ENCODE measurements at regions not wholly inside any gene's neighbourhood (a gene's known extent, or its start where the extent isn't known, plus 50 kb on each side); places are given as distances from the start of the nearest gene placed in this dataset.

GRCh38 chr14:61226015-61226654, 55.0 kb downstream of the TMEM30B start:
- peak; percentile 97 for FAIRE-seq
- no peak for DNase-seq (ENCODE audit: low spot score)

- no peak for DNase-seq (ENCODE audit: low spot score)
- peak; percentile 86 for FAIRE-seq
These were observed 55.8 kb downstream of the TMEM30B start for GRCh38 chr14:61225344-61225743.

GRCh38 chr14:61223552-61223951, 57.6 kb downstream of the TMEM30B start:
- no peak for DNase-seq (ENCODE audit: low spot score)
- FAIRE-seq, result peak; percentile 66

- DNase-seq (ENCODE audit: low spot score) (no peak), FAIRE-seq (no peak)
These were observed 58.8 kb downstream of the TMEM30B start for GRCh38 chr14:61222388-61222787.

- FAIRE-seq (no peak), DNase-seq (ENCODE audit: low spot score) (no peak)
These were observed 59.2 kb downstream of the TMEM30B start for GRCh38 chr14:61221906-61222305.

GRCh38 chr14:61219673-61220072, 61.5 kb downstream of the TMEM30B start:
- FAIRE-seq, result no peak

GRCh38 chr14:61219256-61219655, 61.9 kb downstream of the TMEM30B start:
- DNase-seq (ENCODE audit: low spot score) (no peak), FAIRE-seq (no peak)

More at GRCh38 chr14:61219673-61220072, 61.5 kb downstream of the TMEM30B start:
- no peak for DNase-seq (ENCODE audit: low spot score)

GRCh38 chr14:61218767-61219166, 62.4 kb downstream of the TMEM30B start:
- no peak for FAIRE-seq
- DNase-seq (ENCODE audit: low spot score), result no peak

- FAIRE-seq, result peak; percentile 58
- DNase-seq (ENCODE audit: low spot score), result no peak
These were observed 63.0 kb downstream of the TMEM30B start for GRCh38 chr14:61218157-61218556.

- peak; percentile 63 for FAIRE-seq
- DNase-seq (ENCODE audit: low spot score), result no peak
These were observed 63.6 kb downstream of the TMEM30B start for GRCh38 chr14:61217516-61217915.

GRCh38 chr14:61215222-61216020, 65.7 kb downstream of the TMEM30B start:
- FAIRE-seq, result no peak
- no peak for DNase-seq (ENCODE audit: low spot score)

GRCh38 chr14:61213920-61214319, 67.2 kb downstream of the TMEM30B start:
- FAIRE-seq, result peak; percentile 86
- no peak for DNase-seq (ENCODE audit: low spot score)

GRCh38 chr14:61213191-61213621, 67.9 kb downstream of the TMEM30B start:
- DNase-seq (ENCODE audit: low spot score) (no peak), FAIRE-seq (peak; percentile 37)

- DNase-seq (ENCODE audit: low spot score), result no peak
- no peak for FAIRE-seq
These were observed 68.6 kb downstream of the TMEM30B start for GRCh38 chr14:61212546-61212945.

GRCh38 chr14:61211476-61212255, 69.5 kb downstream of the TMEM30B start:
- FAIRE-seq (peak; percentile 73), DNase-seq (ENCODE audit: low spot score) (no peak)

GRCh38 chr14:61203081-61203753, 77.9 kb downstream of the TMEM30B start:
- no peak for DNase-seq (ENCODE audit: low spot score)
- peak; percentile 95 for FAIRE-seq

GRCh38 chr14:61202124-61202523, 79.0 kb downstream of the TMEM30B start:
- FAIRE-seq, result no peak
- DNase-seq (ENCODE audit: low spot score), result no peak

GRCh38 chr14:61201171-61201570, 80.0 kb downstream of the TMEM30B start:
- FAIRE-seq, result no peak
- DNase-seq (ENCODE audit: low spot score), result no peak

GRCh38 chr14:61197416-61197815, 83.7 kb downstream of the TMEM30B start:
- DNase-seq (ENCODE audit: low spot score), result no peak
- FAIRE-seq, result peak; percentile 74

GRCh38 chr14:61196792-61197191, 84.3 kb downstream of the TMEM30B start:
- DNase-seq (ENCODE audit: low spot score), result no peak
- peak; percentile 76 for FAIRE-seq

- DNase-seq (ENCODE audit: low spot score) (no peak), FAIRE-seq (peak; percentile 91)
These were observed 85.1 kb downstream of the TMEM30B start for GRCh38 chr14:61196034-61196433.
